Right lung (tissue), 2 donors: ENCODE measurements at regions not wholly inside any gene's neighbourhood (a gene's known extent, or its start where the extent isn't known, plus 50 kb on each side); places are given as distances from the start of the nearest gene placed in this dataset.
"Not testable (repeated sequence)": the region's sequence is repeated elsewhere in the genome, so short reads cannot be mapped to it uniquely, and the experiment has no call there.

Experiments used
- DNase-seq, 2 donors: peaks; one replicate each; pipeline ENCODE4 v3.0.0-alpha.2; 2013

DNA sequence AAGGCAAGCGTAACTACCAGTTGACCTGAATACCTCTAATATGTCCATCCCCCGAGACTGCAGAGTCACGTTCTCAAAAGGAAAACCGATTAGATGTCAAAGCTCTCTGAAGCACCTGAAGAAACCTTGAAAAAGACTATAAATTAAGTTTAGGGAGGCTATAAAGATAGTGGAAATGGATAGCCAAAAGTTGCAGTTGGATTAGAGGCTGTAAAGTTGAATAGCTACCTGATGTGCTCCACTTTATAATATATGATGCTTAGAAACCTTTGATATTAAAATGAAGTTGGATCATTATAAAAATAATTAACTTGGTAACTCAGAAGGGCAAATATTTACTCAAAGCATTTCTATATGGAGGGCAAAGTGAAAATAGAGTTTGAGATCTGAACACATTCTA, 506.6 kb upstream of the AGA start:
- no peak for DNase-seq

- no peak for DNase-seq
Measured at GRCh38 chr4:177951026-177951425, 508.8 kb upstream of the AGA start.

- DNase-seq, result no peak
Measured at GRCh38 chr4:177952723-177953122, 510.5 kb upstream of the AGA start.

DNA sequence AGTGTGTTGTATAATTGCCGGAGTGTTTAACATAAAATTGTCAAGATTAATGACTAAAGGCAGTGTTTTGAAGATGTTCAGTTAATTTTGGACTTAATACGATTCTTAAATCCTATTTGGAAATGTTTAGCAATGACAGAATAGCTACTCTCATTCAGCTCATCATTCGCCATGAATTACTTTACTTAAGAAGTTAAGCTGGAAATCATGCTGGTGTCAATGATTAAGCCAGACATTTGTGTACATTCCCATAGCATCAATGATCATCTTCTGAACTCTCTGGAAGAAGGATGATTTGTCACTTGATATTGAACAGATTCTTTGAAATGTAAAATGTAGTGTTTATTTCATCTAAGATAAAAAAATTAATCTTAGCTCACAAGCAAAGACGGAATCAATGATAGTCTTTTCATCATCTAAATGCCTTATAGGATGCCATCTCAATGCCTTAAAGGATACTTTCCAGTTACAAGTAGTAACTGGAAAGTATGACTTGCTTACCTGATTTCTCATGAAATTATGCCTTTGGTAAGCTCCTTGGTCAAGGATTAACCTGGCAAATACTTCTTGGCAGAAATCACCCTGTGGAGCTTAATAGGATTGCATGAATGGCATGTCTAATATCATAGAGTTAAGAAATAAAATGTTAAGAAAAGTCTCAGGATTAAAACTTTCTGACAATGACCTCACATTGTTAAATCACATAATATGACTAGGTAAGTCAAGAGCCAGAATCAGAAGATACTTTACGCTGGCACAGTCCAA, 515.5 kb upstream of the AGA start:
- DNase-seq, result peak; percentile 68 to 69

DNA sequence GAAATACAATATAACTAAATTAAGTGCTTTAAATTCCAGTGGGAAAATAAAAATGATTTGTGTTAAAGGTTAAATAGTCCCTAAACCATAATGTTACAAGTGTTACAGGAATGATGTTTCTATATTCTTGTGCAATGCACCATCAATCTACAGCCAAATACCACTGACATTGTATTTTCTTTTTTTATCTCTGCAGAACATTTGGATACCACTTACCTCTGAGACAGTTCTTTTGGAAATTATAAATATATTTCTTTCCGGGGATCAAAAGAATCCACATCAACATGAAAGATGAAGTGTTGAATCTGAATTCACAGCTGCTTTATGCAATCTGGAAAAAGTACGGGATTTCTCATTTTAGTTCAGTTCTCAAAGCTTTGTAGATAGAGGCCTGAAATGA, 518.3 kb upstream of the AGA start:
- peak; percentile 27 to 49 for DNase-seq

DNA sequence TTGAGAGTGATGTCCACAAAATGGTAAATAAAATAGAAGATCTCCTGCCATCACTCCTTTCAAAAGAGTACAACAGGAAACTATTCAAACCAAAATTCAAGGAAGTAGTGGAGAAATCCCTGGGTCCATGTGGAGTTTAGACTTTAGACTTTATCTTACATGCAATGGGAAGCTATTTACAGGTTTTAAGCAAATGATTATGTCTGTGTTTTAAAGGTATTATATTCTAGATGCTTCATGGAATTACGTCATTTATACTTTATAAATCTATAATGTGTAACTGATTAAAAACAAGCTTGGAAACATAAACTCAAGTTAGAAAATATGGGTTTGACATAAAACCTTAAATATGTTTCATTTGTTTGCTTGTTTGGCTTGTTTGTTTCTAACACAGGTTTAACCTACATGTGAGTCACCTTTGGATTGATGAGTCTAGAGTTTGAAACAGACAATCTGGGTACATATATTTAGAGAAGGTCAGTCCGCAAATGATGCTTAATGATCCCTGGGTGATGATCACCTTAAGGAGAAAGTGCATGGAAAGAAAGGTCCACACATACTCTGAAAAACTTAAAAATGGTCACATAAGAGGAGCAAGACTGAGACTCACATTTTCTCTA, 519.6 kb upstream of the AGA start:
- DNase-seq, result no peak

- DNase-seq, result no peak
Measured at GRCh38 chr4:177964061-177964460, 521.8 kb upstream of the AGA start.

- DNase-seq, result no peak
Measured at GRCh38 chr4:177964693-177965168, 522.5 kb upstream of the AGA start.

GRCh38 chr4:177967328-177967727, 525.1 kb upstream of the AGA start:
- DNase-seq, result no peak

- no peak for DNase-seq
Measured at GRCh38 chr4:177968817-177969442, 526.7 kb upstream of the AGA start.

DNA sequence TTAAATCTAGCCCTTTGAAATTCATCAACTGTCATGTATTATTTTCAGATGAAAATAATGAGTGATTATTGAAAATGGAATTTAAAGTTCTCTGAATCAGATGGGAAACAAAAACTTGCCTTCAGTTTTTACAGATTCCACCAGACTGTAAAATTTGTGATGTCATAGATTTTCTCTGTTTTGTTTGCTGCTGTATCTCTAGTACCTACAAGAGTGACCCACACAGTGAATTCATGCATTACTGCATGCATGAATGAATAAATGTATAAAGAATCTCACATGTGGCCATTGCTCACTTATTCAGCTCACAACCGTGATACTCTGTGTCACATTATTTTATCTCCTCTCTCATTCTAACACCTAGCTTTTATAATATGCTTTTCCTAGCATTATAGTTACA, 532.2 kb upstream of the AGA start:
- no peak for DNase-seq

DNA sequence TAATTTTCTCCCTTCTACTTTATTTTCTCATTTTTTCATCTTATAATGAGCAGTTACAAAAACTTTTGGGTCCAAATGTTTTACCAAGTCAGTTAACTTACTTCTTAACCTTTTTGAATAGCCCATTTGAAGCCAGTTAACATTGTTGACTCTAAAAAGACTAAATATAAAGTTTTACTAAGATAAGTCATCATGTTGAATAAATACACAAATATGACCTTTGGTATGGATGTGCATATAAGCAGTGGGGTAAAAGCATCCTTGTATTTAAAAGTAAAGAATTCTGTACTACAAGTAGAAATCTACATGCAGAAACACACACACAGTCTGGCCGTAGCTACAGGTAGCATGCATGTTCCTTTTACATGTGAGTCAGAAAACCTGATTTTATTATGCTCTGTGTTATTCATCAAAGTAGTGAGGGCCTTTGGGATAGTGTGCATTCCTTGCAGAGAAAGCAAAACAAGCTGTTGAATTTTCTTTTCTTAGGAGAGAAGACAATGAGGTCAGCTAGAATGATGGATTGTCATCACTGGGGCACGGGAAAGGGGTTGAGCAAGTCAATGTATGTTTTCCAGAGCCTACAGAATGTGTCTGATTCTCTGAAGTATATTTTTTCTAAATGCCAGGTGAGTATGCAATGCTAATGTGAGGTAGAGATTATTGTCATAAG, 533.2 kb upstream of the AGA start:
- DNase-seq, result no peak

- DNase-seq, result no peak
Measured at GRCh38 chr4:177986236-177986635, 544.0 kb upstream of the AGA start.

- DNase-seq, result no peak
Measured at GRCh38 chr4:177987896-177988295, 545.7 kb upstream of the AGA start.

DNA sequence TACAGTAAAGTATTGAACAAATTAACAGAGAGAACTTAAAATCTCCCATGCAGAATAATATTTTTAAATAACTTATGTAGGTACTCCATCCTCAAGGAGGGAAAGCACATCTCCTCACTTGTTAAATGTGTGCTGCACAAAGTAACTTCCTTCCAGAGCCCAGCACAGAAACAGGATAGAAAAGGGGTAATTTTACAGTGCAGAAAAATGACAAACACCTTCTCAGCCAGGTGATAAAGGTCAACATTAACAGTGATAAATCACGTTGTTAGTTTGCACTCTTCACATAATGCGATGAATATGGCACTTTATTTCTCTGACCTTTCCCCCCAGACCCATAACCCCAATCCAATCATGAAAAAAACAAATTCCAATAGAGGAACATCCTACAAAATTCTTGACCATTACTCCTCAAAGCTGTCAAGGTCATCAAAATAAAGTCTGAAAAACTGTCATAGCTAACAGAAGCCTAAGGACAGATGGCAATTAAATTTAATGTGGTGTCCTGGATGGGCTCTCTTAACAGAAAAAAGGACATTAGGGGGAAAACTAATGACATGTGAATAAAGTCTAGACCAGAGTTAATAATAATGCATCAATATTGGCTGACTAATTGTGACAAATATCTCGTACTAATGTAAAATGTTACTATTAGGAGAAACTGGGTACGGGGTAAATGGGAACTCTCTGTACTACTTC, 547.4 kb upstream of the AGA start:
- no peak for DNase-seq

- DNase-seq, result no peak
Measured at GRCh38 chr4:178003098-178003657, 560.9 kb upstream of the AGA start.

DNA sequence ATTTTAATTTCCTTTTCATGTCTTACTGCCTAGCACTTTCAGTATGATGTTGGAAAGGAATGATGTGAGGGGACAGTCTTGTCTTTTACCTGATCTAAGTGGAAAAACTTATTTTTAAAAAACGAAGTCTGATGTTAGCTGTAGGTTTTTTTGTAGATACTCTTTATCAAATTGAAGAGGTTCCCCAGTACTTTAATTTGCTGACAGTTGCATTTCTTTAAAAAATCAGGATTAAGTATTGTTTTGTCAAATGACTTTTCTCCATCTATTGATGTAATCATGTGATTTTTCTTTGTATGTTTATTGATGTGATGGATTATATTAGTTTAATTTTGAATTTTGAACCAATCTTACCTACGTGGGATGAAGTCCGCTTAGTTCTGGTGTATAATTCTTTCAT, 568.4 kb upstream of the AGA start:
- DNase-seq, result no peak

DNA sequence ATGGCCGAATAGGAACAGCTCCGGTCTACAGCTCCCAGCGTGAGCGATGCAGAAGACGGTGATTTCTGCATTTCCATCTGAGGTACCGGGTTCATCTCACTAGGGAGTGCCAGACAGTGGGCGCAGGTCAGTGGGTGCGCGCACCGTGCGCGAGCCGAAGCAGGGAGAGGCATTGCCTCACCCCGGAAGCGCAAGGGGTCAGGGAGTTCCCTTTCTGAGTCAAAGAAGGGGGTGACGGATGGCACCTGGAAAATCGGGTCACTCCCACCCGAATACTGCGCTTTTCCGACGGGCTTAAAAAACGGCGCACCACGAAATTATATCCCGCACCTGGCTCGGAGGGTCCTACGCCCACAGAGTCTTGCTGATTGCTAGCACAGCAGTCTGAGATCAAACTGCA, 572.8 kb upstream of the AGA start:
- DNase-seq, result not testable (repeated sequence)

DNA sequence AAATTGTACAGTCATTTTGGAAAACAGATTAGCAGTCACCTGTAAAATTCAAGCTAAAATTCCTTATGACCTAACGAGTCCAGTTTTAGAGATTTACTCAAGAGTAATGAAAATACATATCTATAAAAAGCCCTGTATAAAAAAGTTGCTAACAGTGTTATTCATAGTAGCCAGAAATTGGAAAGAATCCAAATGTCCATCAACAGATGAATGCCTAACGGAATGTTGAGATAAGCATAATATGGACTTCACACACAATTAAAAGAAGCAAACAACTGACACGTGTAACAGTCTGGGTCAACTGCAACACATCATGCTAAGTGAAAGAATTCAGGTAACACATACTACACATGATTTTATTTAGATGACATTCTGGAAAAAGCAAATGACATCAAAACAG, 584.8 kb upstream of the AGA start:
- no peak for DNase-seq

DNA sequence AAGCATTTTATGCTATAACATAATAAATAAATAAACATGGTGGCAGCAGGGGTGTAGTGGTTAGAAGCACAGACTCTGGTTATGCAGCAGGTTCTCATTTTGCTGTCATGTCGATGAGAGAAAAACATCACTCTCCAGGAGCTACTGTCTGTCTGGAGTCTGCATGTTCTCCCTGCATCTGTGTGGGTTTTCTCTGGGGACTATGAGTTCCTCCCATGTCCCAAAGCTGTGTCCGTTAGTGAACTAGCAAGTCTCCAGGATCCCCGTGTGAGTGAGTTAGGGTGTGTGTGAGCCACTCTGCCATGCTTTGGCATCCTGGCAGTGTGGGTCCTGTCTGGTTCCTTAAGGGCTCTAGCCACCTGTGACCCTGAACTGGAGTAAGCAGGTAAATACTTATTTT, 585.6 kb upstream of the AGA start:
- DNase-seq, result no peak

DNA sequence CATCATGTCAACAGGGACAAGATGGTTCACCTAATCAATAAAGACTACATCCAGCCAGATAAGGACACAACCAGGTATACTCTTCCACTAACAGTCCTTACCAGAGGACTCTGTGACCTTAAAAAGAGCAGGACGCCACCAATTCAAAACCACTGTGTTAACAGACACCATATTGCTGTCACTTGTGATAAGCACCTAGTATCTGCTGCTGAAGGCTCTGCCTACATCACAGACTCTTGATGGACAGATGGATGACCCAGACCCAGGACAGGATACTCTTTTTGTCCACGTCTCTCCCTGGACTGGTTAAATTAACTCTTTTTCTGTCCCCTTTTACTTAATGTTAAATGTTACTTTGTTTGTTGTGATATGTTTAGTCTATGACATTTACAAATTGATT, 586.2 kb upstream of the AGA start:
- no peak for DNase-seq
